ENCODE measurements at regions not wholly inside any gene's neighbourhood (a gene's known extent, or its start where the extent isn't known, plus 50 kb on each side); places are given as distances from the start of the nearest gene placed in this dataset.
"Not testable (repeated sequence)": the region's sequence is repeated elsewhere in the genome, so short reads cannot be mapped to it uniquely, and the experiment has no call there.

GRCh38 chr3:5694266-5694665, 506.8 kb downstream of the EDEM1 start:
- H3K36me3 Mint-ChIP-seq (ENCODE audit: insufficient read depth): peaks cover 1% of the 10 kb centered on the region
- H3K4me1 Mint-ChIP-seq (ENCODE audit: low read depth): no peaks in the 10 kb centered on the region
- no peak overlapping the region for H3K27ac Mint-ChIP-seq
- DNase-seq (ENCODE audit: low spot score, unreplicated experiment): no peak
- peaks cover 12% of the 10 kb centered on the region for H3K9me3 Mint-ChIP-seq (ENCODE audit: low read depth)
- no peak overlapping the region for H3K4me3 Mint-ChIP-seq (ENCODE audit: low read depth)
- H3K27me3 Mint-ChIP-seq: no peaks in the 10 kb centered on the region
- no peak for TF ChIP-seq CTCF (IDR thresholded peaks at IDR 0.05; ENCODE audit: unreplicated experiment)

- no peaks in the 10 kb centered on the region for H3K36me3 Mint-ChIP-seq (ENCODE audit: insufficient read depth)
- no peaks in the 10 kb centered on the region for H3K4me1 Mint-ChIP-seq (ENCODE audit: low read depth)
- H3K27me3 Mint-ChIP-seq: no peaks in the 10 kb centered on the region
- DNase-seq (ENCODE audit: low spot score, unreplicated experiment): no peak
- no peak overlapping the region for H3K4me3 Mint-ChIP-seq (ENCODE audit: low read depth)
- TF ChIP-seq CTCF (IDR thresholded peaks at IDR 0.05; ENCODE audit: unreplicated experiment): no peak
- no peaks in the 10 kb centered on the region for H3K9me3 Mint-ChIP-seq (ENCODE audit: low read depth)
- H3K27ac Mint-ChIP-seq: no peak overlapping the region
Measured at GRCh38 chr3:5698851-5699250, 511.3 kb downstream of the EDEM1 start.

GRCh38 chr3:5699313-5699712, 511.8 kb downstream of the EDEM1 start:
- no peaks in the 10 kb centered on the region for H3K9me3 Mint-ChIP-seq (ENCODE audit: low read depth)
- no peak for TF ChIP-seq CTCF (IDR thresholded peaks at IDR 0.05; ENCODE audit: unreplicated experiment)
- no peak for DNase-seq (ENCODE audit: low spot score, unreplicated experiment)
- H3K36me3 Mint-ChIP-seq (ENCODE audit: insufficient read depth): no peaks in the 10 kb centered on the region
- no peak overlapping the region for H3K27ac Mint-ChIP-seq
- H3K4me3 Mint-ChIP-seq (ENCODE audit: low read depth): no peak overlapping the region
- H3K4me1 Mint-ChIP-seq (ENCODE audit: low read depth): no peaks in the 10 kb centered on the region
- H3K27me3 Mint-ChIP-seq: no peaks in the 10 kb centered on the region

GRCh38 chr3:5699811-5700210, 512.3 kb downstream of the EDEM1 start:
- DNase-seq (ENCODE audit: low spot score, unreplicated experiment): no peak
- no peaks in the 10 kb centered on the region for H3K9me3 Mint-ChIP-seq (ENCODE audit: low read depth)
- TF ChIP-seq CTCF (IDR thresholded peaks at IDR 0.05; ENCODE audit: unreplicated experiment): no peak
- no peak overlapping the region for H3K27ac Mint-ChIP-seq
- no peaks in the 10 kb centered on the region for H3K4me1 Mint-ChIP-seq (ENCODE audit: low read depth)
- H3K27me3 Mint-ChIP-seq: no peaks in the 10 kb centered on the region
- H3K4me3 Mint-ChIP-seq (ENCODE audit: low read depth): no peak overlapping the region
- H3K36me3 Mint-ChIP-seq (ENCODE audit: insufficient read depth): no peaks in the 10 kb centered on the region

GRCh38 chr3:5701005-5701404, 513.5 kb downstream of the EDEM1 start:
- not testable (repeated sequence) for H3K9me3 Mint-ChIP-seq (ENCODE audit: low read depth); H3K27me3 Mint-ChIP-seq; DNase-seq (ENCODE audit: low spot score, unreplicated experiment); H3K4me1 Mint-ChIP-seq (ENCODE audit: low read depth); H3K36me3 Mint-ChIP-seq (ENCODE audit: insufficient read depth); H3K4me3 Mint-ChIP-seq (ENCODE audit: low read depth)
- peak overlapping the region; percentile 1 for H3K27ac Mint-ChIP-seq

GRCh38 chr3:5707794-5708193, 520.3 kb downstream of the EDEM1 start:
- Mint-ChIP-seq H3K36me3 (ENCODE audit: insufficient read depth) (no peaks in the 10 kb centered on the region), H3K27ac (no peak overlapping the region), H3K9me3 (ENCODE audit: low read depth) (no peaks in the 10 kb centered on the region), H3K27me3 (no peaks in the 10 kb centered on the region), H3K4me1 (ENCODE audit: low read depth) (no peaks in the 10 kb centered on the region), H3K4me3 (ENCODE audit: low read depth) (no peak overlapping the region)
- no peak for TF ChIP-seq CTCF (IDR thresholded peaks at IDR 0.05; ENCODE audit: unreplicated experiment)
- no peak for DNase-seq (ENCODE audit: low spot score, unreplicated experiment)
